ENCODE measurements at regions not wholly inside any gene's neighbourhood (a gene's known extent, or its start where the extent isn't known, plus 50 kb on each side); places are given as distances from the start of the nearest gene placed in this dataset.
"Not testable (repeated sequence)": the region's sequence is repeated elsewhere in the genome, so short reads cannot be mapped to it uniquely, and the experiment has no call there.

- DNase-seq (ENCODE audit: low read depth) = no peak
Measured at GRCh38 chr2:239649309-239649708, 248.5 kb upstream of the HDAC4 start.

GRCh38 chr2:239648607-239649006 lies 247.8 kb upstream of the HDAC4 start:
- DNase-seq (ENCODE audit: low read depth) = no peak

- no peak for DNase-seq (ENCODE audit: low read depth)
Measured at GRCh38 chr2:239647052-239647819, 246.4 kb upstream of the HDAC4 start.

GRCh38 chr2:239646184-239646583 lies 245.4 kb upstream of the HDAC4 start:
- DNase-seq (ENCODE audit: low read depth) = no peak

GRCh38 chr2:239644594-239644993 lies 243.8 kb upstream of the HDAC4 start:
- not testable (repeated sequence) for DNase-seq (ENCODE audit: low read depth)

GRCh38 chr2:239644011-239644410 lies 243.2 kb upstream of the HDAC4 start:
- DNase-seq (ENCODE audit: low read depth) = no peak

- no peak for DNase-seq (ENCODE audit: low read depth)
Measured at GRCh38 chr2:239642406-239643004, 241.7 kb upstream of the HDAC4 start.

- DNase-seq (ENCODE audit: low read depth) = not testable (repeated sequence)
Measured at GRCh38 chr2:239641904-239642303, 241.1 kb upstream of the HDAC4 start.

- no peak for DNase-seq (ENCODE audit: low read depth)
Measured at GRCh38 chr2:239640676-239641578, 240.1 kb upstream of the HDAC4 start.

- DNase-seq (ENCODE audit: low read depth) = no peak
Measured at GRCh38 chr2:239640210-239640609, 239.4 kb upstream of the HDAC4 start.

GRCh38 chr2:239639421-239640185 lies 238.8 kb upstream of the HDAC4 start:
- no peak for DNase-seq (ENCODE audit: low read depth)

- DNase-seq (ENCODE audit: low read depth) = no peak
Measured at GRCh38 chr2:239638376-239638775, 237.6 kb upstream of the HDAC4 start.

GRCh38 chr2:239636808-239637207 lies 236.0 kb upstream of the HDAC4 start:
- no peak for DNase-seq (ENCODE audit: low read depth)

- no peak for DNase-seq (ENCODE audit: low read depth)
Measured at GRCh38 chr2:239634769-239635168, 233.9 kb upstream of the HDAC4 start.

- DNase-seq (ENCODE audit: low read depth) = peak; percentile 87
Measured at GRCh38 chr2:239630618-239631286, 229.9 kb upstream of the HDAC4 start.

- peak; percentile 11 for DNase-seq (ENCODE audit: low read depth)
Measured at GRCh38 chr2:239629926-239630617, 229.3 kb upstream of the HDAC4 start.

- no peak for DNase-seq (ENCODE audit: low read depth)
Measured at GRCh38 chr2:239626961-239627592, 226.3 kb upstream of the HDAC4 start.

- DNase-seq (ENCODE audit: low read depth) = no peak
Measured at GRCh38 chr2:239625971-239626734, 225.3 kb upstream of the HDAC4 start.

GRCh38 chr2:239625156-239625845 lies 224.5 kb upstream of the HDAC4 start:
- no peak for DNase-seq (ENCODE audit: low read depth)
